Right atrium auricular region (tissue), 2 donors: ENCODE measurements at regions not wholly inside any gene's neighbourhood (a gene's known extent, or its start where the extent isn't known, plus 50 kb on each side); places are given as distances from the start of the nearest gene placed in this dataset.
A peak's percentile ranks its signal among the peaks of the same experiment; 100 is the strongest.

Source experiments
- DNase-seq: peaks from one replicate; pipeline ENCODE4 v3.0.0-alpha.2; 2019; ENCODE audit warnings: low spot score
- H3K27ac ChIP-seq, 2 donors: fragments of 200-600 bp; sonication (generic); 1 replicate in 1 of 2; 2 replicates in 1 of 2; pipeline ENCODE4 v1.5.1; 2016 to 2019
- H3K27me3 ChIP-seq, 2 donors: fragments of 200-600 bp; sonication (generic); one replicate each; pipeline versions ENCODE4 v1.5.1 to v1.6.0; 2017 to 2019
- H3K36me3 ChIP-seq: fragments of 200-600 bp; sonication (generic); one replicate; pipeline ENCODE4 v1.5.1; 2016
- H3K4me1 ChIP-seq, 2 donors: fragments of 200-600 bp; sonication (generic); one replicate each; pipeline versions ENCODE4 v1.5.1 to v1.6.0; 2017 to 2019
- H3K4me3 ChIP-seq, 2 donors: fragments of 200-600 bp; sonication (generic); 1 replicate in 1 of 2; 2 replicates in 1 of 2; pipeline ENCODE4 v1.5.1; 2017 to 2019; ENCODE audit warnings: mild to moderate bottlenecking in 1 of 2, moderate library complexity in 1 of 2
- H3K9me3 ChIP-seq, 2 donors: fragments of 200-600 bp; sonication (generic); one replicate each; pipeline ENCODE4 v1.5.1; 2019
- TF ChIP-seq, protein P1 (sequence below), 2 donors: fragments of 200-600 bp; sonication (generic); IDR thresholded peaks; one replicate each; pipeline ENCODE4 v1.5.1; 2019; ENCODE audit warnings: antibody characterized with exemption in 2 of 2

DNA sequence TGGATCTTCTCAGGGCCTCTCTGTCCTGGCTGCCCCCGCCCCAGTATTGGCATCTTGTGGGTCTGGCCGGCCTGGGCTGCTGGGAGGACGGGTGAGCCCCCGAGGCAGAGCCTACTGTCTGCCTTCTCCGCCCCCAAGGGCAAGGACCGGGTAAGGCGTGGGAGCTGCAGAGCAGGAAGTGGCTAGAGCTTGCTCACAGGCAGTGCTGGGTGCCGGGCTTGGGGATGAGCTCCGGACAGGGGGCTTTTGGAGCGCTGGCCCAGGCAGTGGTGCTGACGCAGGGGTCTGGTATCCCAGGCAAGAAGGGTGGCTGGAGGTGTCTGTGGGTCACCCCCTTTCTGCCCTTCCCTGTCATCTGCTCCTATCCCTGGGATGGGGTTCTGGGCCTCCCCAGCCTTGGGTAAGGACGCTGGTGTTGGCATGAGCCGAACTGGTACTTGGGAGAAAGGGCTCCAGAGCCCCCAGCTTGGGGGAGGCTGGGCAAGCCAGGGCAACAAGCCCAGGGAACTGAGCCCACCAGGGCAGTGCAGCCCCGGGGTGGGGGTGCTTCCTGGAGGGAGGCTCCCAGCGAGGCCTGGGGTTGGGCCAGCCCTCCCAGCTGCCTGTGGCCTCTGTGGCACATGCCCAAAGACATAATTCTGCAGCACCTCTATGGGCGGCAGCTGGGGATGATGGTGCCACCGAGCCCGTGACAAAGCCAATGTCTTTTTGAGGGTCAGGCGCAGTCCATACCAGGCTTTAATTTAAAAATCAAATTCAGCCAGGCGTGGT is 126.3 kb downstream of the KIF26A start:
- Histone ChIP-seq H3K27me3 (no peaks in the 10 kb centered on the region), H3K4me1 (no peaks in the 10 kb centered on the region), H3K27ac (no peak overlapping the region), H3K4me3 (no peak overlapping the region), H3K36me3 (no peaks in the 10 kb centered on the region), H3K9me3 (peaks cover 0 to 5% of the 10 kb centered on the region in 2 donors)
- TF ChIP-seq, protein P1, sequence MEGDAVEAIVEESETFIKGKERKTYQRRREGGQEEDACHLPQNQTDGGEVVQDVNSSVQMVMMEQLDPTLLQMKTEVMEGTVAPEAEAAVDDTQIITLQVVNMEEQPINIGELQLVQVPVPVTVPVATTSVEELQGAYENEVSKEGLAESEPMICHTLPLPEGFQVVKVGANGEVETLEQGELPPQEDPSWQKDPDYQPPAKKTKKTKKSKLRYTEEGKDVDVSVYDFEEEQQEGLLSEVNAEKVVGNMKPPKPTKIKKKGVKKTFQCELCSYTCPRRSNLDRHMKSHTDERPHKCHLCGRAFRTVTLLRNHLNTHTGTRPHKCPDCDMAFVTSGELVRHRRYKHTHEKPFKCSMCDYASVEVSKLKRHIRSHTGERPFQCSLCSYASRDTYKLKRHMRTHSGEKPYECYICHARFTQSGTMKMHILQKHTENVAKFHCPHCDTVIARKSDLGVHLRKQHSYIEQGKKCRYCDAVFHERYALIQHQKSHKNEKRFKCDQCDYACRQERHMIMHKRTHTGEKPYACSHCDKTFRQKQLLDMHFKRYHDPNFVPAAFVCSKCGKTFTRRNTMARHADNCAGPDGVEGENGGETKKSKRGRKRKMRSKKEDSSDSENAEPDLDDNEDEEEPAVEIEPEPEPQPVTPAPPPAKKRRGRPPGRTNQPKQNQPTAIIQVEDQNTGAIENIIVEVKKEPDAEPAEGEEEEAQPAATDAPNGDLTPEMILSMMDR (IDR thresholded peaks at IDR 0.05) = no peak
- DNase-seq = peak; percentile 34

GRCh38 chr14:104265918-104266630 is 127.7 kb downstream of the KIF26A start:
- no peak overlapping the region for H3K27ac ChIP-seq
- no peaks in the 10 kb centered on the region for H3K36me3 ChIP-seq
- no peaks in the 10 kb centered on the region for H3K9me3 ChIP-seq
- no peaks in the 10 kb centered on the region for H3K4me1 ChIP-seq
- H3K4me3 ChIP-seq = no peak overlapping the region
- peak; percentile 44 for DNase-seq
- TF ChIP-seq, protein P1 (IDR thresholded peaks at IDR 0.05) = no peak
- no peaks in the 10 kb centered on the region for H3K27me3 ChIP-seq

GRCh38 chr14:104266631-104267575 is 128.5 kb downstream of the KIF26A start:
- Histone ChIP-seq H3K36me3 (no peaks in the 10 kb centered on the region), H3K4me1 (no peaks in the 10 kb centered on the region)

GRCh38 chr14:104267895-104268294 is 129.5 kb downstream of the KIF26A start:
- no peaks in the 10 kb centered on the region for H3K36me3 ChIP-seq
- H3K27ac ChIP-seq = no peak overlapping the region
- no peak for DNase-seq
- H3K4me1 ChIP-seq = no peaks in the 10 kb centered on the region
- H3K4me3 ChIP-seq = no peak overlapping the region
- TF ChIP-seq, protein P1 (IDR thresholded peaks at IDR 0.05) = no peak
- H3K9me3 ChIP-seq = no peaks in the 10 kb centered on the region
- H3K27me3 ChIP-seq = no peaks in the 10 kb centered on the region

More at GRCh38 chr14:104266631-104267575, 128.5 kb downstream of the KIF26A start:
- peak; percentile 23 for DNase-seq
- H3K9me3 ChIP-seq = no peaks in the 10 kb centered on the region
- no peak overlapping the region for H3K4me3 ChIP-seq
- H3K27ac ChIP-seq = no peak overlapping the region
- H3K27me3 ChIP-seq = no peaks in the 10 kb centered on the region
- TF ChIP-seq, protein P1 (IDR thresholded peaks at IDR 0.05) = no peak

DNA sequence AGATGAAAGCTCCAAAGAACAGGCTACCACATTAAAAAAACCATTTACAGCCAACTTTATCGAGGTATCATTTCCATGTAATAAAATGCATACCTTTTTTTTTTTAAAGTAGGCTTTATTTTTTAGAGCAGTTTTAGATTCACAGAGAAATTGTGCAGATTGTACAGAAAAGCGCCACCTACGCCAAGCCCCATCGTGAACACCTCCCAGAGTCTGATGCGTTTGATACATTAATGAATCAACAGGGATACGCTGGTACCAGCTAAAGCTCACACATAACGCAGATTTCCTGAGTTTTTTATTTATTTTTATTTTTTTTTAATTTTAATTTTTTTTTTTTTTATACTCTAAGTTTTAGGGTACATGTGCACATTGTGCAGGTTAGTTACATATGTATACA is 129.9 kb downstream of the KIF26A start:
- TF ChIP-seq, protein P1 (IDR thresholded peaks at IDR 0.05) = no peak
- DNase-seq = no peak
- Histone ChIP-seq H3K4me1 (no peaks in the 10 kb centered on the region), H3K27me3 (no peaks in the 10 kb centered on the region), H3K9me3 (no peaks in the 10 kb centered on the region), H3K27ac (no peak overlapping the region), H3K36me3 (no peaks in the 10 kb centered on the region), H3K4me3 (no peak overlapping the region)
